GM21447 (cell line): ENCODE measurements at regions not wholly inside any gene's neighbourhood (a gene's known extent, or its start where the extent isn't known, plus 50 kb on each side); places are given as distances from the start of the nearest gene placed in this dataset.

Source experiments
- ATAC-seq: cut with Tn5 transposase; IDR thresholded peaks from one replicate; pipeline ENCODE4 v1.9.1; 2021; ENCODE audit not compliant: unreplicated experiment

- ATAC-seq = no peak
These were observed 769.1 kb downstream of the QKI start for GRCh38 chr6:164183556-164184123.

GRCh38 chr6:164178679-164179332 is 764.3 kb downstream of the QKI start:
- no peak for ATAC-seq

GRCh38 chr6:164169355-164169754 is 754.8 kb downstream of the QKI start:
- ATAC-seq = no peak

- no peak for ATAC-seq
These were observed 754.1 kb downstream of the QKI start for GRCh38 chr6:164168595-164168994.

GRCh38 chr6:164167873-164168405 is 753.4 kb downstream of the QKI start:
- ATAC-seq = no peak

GRCh38 chr6:164166996-164167395 is 752.5 kb downstream of the QKI start:
- ATAC-seq = no peak

DNA sequence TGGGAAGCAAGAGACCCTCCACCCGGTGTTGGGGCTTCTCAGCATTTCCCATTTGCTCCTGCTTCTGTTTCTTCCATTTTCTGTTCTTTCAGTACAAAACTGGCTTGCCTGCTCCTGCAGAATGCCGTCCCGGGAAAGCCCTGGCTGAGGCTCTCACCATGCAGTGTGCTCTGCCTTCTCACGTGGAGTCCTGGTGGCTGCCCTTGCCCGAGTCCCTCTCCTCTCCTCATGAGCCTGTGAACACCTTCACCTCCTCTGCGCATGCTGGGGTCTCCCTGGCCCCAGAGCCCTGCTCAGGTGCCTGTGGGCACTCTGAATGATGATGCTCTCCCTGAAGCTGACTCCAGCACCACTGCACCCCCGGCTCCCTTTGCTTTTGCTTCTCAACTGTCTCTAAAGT is 752.0 kb downstream of the QKI start:
- no peak for ATAC-seq

DNA sequence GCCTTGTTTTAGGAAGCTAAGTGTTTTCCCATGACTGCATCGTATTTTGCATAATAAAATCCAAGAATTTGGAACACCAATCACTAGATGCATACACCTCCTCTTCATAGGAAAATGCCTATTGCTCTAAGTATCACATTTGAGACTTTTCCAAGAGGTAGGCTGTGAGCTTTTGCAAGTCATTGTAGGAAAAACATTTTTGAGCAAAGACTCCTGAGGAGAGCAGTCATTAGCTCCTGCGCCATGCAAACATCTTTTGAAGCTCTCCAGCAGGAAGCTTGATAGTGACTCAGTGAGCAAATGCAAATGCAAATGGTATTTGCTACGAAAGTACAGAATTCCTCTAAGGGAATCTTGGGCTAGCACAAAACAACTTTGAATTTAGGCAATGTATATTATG is 750.4 kb downstream of the QKI start:
- no peak for ATAC-seq

- no peak for ATAC-seq
These were observed 748.7 kb downstream of the QKI start for GRCh38 chr6:164163239-164163638.

- ATAC-seq = no peak
These were observed 744.5 kb downstream of the QKI start for GRCh38 chr6:164159061-164159460.

GRCh38 chr6:164154588-164154987 is 740.1 kb downstream of the QKI start:
- no peak for ATAC-seq

GRCh38 chr6:164152611-164153010 is 738.1 kb downstream of the QKI start:
- no peak for ATAC-seq

- ATAC-seq = no peak
These were observed 736.9 kb downstream of the QKI start for GRCh38 chr6:164151161-164152120.

- ATAC-seq = no peak
These were observed 735.7 kb downstream of the QKI start for GRCh38 chr6:164150232-164150631.

- ATAC-seq = no peak
These were observed 734.3 kb downstream of the QKI start for GRCh38 chr6:164148788-164149187.

- ATAC-seq = no peak
These were observed 729.8 kb downstream of the QKI start for GRCh38 chr6:164144316-164144715.

DNA sequence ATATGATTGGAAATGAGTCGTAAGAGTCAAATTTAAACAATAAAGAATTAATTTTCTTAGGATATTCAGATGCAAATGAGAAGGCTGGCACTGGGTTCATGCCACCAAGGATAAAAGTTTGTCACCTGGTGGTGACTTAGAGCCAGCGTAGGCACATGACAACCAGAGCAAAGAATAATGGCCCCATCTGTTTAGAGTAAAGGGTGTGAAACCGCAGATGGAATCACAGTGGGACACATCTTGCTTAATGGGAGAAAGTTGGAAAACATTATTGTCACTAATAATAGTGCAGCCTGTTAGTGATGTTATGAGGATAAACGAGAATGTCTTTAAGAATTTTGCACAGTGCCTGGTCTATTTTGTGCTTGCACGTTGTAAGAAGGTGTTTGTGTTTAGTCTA is 727.8 kb downstream of the QKI start:
- no peak for ATAC-seq

GRCh38 chr6:164135511-164136132 is 721.1 kb downstream of the QKI start:
- ATAC-seq = no peak

GRCh38 chr6:164133095-164133494 is 718.6 kb downstream of the QKI start:
- ATAC-seq = no peak

DNA sequence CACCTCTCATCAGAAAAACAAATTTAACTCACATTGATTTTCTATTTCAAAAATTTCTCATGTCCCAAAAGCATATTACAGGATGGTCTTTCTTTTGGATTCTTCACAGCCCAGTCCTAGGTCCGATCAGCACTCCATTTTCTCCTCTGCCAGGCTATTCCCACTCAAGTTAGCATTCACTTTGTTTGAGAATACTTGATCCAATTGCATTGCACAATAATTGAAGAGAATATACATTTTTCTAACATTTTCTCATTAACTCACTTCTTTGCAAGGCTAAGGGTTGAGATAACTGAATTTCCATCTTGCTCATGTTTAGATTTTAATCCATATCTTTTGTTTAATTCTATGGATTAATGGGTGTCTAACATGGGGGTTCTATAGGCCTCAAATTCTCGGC is 716.1 kb downstream of the QKI start:
- no peak for ATAC-seq

DNA sequence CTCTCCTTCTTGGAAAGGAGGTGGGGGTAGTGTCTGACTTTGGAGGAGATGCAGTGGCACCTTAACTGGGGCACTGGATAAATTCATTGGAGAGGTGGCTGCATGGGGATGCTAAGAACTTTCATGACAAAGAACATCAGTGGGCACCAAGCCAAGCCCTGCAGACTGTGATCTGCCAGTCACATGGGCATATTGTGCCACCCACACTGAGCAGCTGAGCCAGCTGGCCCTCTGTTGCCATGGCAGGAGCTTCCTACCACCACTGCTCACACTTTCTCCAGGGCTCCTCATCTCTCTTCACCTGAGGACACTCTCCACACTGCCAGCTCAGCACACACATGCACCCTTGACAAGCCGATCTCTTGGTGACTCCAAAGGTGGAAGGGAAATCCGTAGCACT is 715.6 kb downstream of the QKI start:
- no peak for ATAC-seq
